Fibroblast of pulmonary artery (primary cell): ENCODE measurements at regions not wholly inside any gene's neighbourhood (a gene's known extent, or its start where the extent isn't known, plus 50 kb on each side); places are given as distances from the start of the nearest gene placed in this dataset.

Experiments used
- DNase-seq: peaks from one replicate; pipeline ENCODE4 v3.0.0-alpha.2; 2010; ENCODE audit warnings: low read depth
- H3K4me3 ChIP-seq: replicated peaks from 2 replicates; pipeline ENCODE4 v1.5.1; 2011; ENCODE audit warnings: low read depth, mild to moderate bottlenecking, control low read depth, low read length, moderate library complexity
- CTCF ChIP-seq: IDR thresholded peaks from 2 replicates; pipeline ENCODE4 v1.5.1; 2011; ENCODE audit warnings: mild to moderate bottlenecking, control low read depth, low read length, inconsistent platforms; ENCODE audit errors: missing control alignments

- H3K4me3 ChIP-seq, result no peak overlapping the region
- DNase-seq, result no peak
- no peak for TF ChIP-seq CTCF
These were observed 91.3 kb upstream of the RAB27B start for GRCh38 chr18:54736981-54737380.

GRCh38 chr18:54737986-54738385, 90.3 kb upstream of the RAB27B start:
- no peak overlapping the region for H3K4me3 ChIP-seq
- peak; percentile 65 for DNase-seq
- no peak for TF ChIP-seq CTCF

GRCh38 chr18:54739476-54739875, 88.8 kb upstream of the RAB27B start:
- TF ChIP-seq CTCF, result no peak
- no peak overlapping the region for H3K4me3 ChIP-seq
- DNase-seq, result peak; percentile 20

- no peak overlapping the region for H3K4me3 ChIP-seq
- no peak for TF ChIP-seq CTCF
- peak; percentile 66 for DNase-seq
These were observed 88.0 kb upstream of the RAB27B start for GRCh38 chr18:54740136-54740846.

GRCh38 chr18:54742120-54742519, 86.2 kb upstream of the RAB27B start:
- H3K4me3 ChIP-seq, result no peak overlapping the region
- peak; percentile 59 for DNase-seq
- TF ChIP-seq CTCF, result no peak

- DNase-seq, result peak; percentile 100
- H3K4me3 ChIP-seq, result no peak overlapping the region
- peak; percentile 11 for TF ChIP-seq CTCF
These were observed 85.3 kb upstream of the RAB27B start for GRCh38 chr18:54742659-54743604.
